ENCODE measurements at regions not wholly inside any gene's neighbourhood (a gene's known extent, or its start where the extent isn't known, plus 50 kb on each side); places are given as distances from the start of the nearest gene placed in this dataset.
"Not testable (repeated sequence)": the region's sequence is repeated elsewhere in the genome, so short reads cannot be mapped to it uniquely, and the experiment has no call there.

DNA sequence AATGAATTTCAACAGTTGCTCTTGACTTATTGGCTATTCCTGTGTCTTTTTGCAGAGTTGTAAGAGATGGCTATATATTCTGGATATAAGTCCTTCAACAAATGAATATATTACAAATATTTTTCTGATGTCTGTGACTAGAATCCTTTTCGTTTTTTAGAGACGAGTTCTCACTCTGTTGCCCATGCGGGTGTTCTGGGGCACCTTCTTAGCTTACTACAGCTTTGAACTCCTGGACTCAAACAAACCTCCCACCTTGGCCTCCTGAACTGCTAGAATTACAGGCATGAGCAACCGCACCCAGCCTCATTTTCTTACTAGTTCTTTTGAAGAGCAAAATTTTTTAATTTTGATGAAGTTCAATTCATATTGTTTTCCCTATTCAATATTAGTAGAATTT is 287.8 kb downstream of the LIG4 start:
- Histone ChIP-seq H3K4me1 (ENCODE audit: control insufficient read depth, insufficient read depth, low read length) (no peaks in the 10 kb centered on the region), H3K9me3 (ENCODE audit: control insufficient read depth in 2 of 2, low read length in 2 of 2) (peaks cover 0 to 3% of the 10 kb centered on the region in 2 donors), H3K36me3 (ENCODE audit: control insufficient read depth in 2 of 2, insufficient read depth in 2 of 2, low read length in 2 of 2) (no peaks in the 10 kb centered on the region), H3K4me3 (ENCODE audit: low read length in 2 of 2) (no peak overlapping the region), H3K27me3 (ENCODE audit: control insufficient read depth in 1 of 2, insufficient read depth in 2 of 2, low read length in 2 of 2) (no peaks in the 10 kb centered on the region), H3K9ac (ENCODE audit: low read length in 2 of 2) (no peak overlapping the region), H3K27ac (ENCODE audit: low read length) (no peak overlapping the region)

DNA sequence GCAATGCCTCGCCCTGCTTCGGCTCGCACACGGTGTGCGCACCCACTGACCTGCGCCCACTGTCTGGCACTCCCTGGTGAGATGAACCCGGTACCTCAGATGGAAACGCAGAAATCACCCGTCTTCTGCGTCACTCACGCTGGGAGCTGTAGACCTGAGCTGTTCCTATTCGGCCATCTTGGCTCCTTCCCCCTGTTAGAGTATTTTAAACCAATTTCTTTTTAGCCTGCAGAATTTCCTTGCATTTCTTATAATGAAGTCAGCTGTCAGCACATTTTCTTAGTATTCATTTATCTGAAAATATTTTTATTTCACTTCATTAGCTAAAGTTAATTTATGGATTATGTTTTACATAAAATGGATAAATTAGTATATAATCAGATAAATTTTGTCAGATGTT is 288.8 kb downstream of the LIG4 start:
- not testable (repeated sequence) for H3K4me1 ChIP-seq (ENCODE audit: control insufficient read depth, insufficient read depth, low read length); H3K4me3 ChIP-seq (ENCODE audit: low read length in 2 of 2); H3K36me3 ChIP-seq (ENCODE audit: control insufficient read depth in 2 of 2, insufficient read depth in 2 of 2, low read length in 2 of 2); H3K27ac ChIP-seq (ENCODE audit: low read length); H3K27me3 ChIP-seq (ENCODE audit: control insufficient read depth in 1 of 2, insufficient read depth in 2 of 2, low read length in 2 of 2); H3K9me3 ChIP-seq (ENCODE audit: control insufficient read depth in 2 of 2, low read length in 2 of 2); H3K9ac ChIP-seq (ENCODE audit: low read length in 2 of 2)

DNA sequence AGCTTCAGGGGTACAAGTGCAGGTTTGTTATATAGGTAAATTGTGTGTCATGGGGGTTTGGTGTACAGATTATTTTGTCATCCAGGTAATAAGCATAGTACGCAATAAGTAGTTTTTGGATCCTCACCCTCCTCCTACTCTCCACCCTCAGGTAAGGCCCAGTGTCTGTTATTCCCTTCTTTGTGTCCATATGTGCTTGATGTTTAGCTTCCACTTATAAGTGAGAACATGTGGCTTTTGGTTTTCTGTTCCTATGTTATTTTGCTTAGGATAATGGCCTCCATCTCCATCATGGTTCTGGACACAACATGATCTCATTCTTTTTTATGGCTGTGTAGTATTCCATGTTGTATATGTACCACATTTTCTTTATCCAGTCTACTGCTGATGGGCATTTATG is 298.4 kb downstream of the LIG4 start:
- H3K4me3 ChIP-seq (ENCODE audit: low read length in 2 of 2); H3K27ac ChIP-seq (ENCODE audit: low read length); H3K4me1 ChIP-seq (ENCODE audit: control insufficient read depth, insufficient read depth, low read length); H3K9me3 ChIP-seq (ENCODE audit: control insufficient read depth in 2 of 2, low read length in 2 of 2); H3K36me3 ChIP-seq (ENCODE audit: control insufficient read depth in 2 of 2, insufficient read depth in 2 of 2, low read length in 2 of 2); H3K9ac ChIP-seq (ENCODE audit: low read length in 2 of 2); H3K27me3 ChIP-seq (ENCODE audit: control insufficient read depth in 1 of 2, insufficient read depth in 2 of 2, low read length in 2 of 2): not testable (repeated sequence)

DNA sequence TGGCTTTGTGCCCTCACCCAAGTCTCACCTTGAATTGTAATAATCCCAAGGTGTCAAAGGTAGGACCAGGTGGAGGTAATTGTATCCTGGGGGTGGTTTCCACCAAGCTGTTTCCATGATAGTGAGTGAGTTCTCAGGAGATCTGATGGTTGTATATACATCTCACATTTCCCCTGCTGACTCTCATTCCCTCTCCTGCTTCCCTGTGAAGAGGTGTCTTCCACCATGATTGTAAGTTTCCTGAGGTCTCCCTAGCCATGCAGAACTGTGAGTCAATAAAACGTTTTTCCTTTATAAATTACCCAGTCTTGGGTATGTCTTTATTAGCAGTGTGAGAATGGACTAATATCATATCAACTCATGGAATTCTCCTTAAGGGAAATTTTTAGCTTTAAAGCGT is 302.6 kb downstream of the LIG4 start:
- Histone ChIP-seq H3K27ac (ENCODE audit: low read length) (no peak overlapping the region), H3K36me3 (ENCODE audit: control insufficient read depth in 2 of 2, insufficient read depth in 2 of 2, low read length in 2 of 2) (no peaks in the 10 kb centered on the region), H3K4me1 (ENCODE audit: control insufficient read depth, insufficient read depth, low read length) (no peaks in the 10 kb centered on the region), H3K4me3 (ENCODE audit: low read length in 2 of 2) (no peak overlapping the region), H3K9me3 (ENCODE audit: control insufficient read depth in 2 of 2, low read length in 2 of 2) (no peaks in the 10 kb centered on the region), H3K9ac (ENCODE audit: low read length in 2 of 2) (no peak overlapping the region), H3K27me3 (ENCODE audit: control insufficient read depth in 1 of 2, insufficient read depth in 2 of 2, low read length in 2 of 2) (no peaks in the 10 kb centered on the region)

DNA sequence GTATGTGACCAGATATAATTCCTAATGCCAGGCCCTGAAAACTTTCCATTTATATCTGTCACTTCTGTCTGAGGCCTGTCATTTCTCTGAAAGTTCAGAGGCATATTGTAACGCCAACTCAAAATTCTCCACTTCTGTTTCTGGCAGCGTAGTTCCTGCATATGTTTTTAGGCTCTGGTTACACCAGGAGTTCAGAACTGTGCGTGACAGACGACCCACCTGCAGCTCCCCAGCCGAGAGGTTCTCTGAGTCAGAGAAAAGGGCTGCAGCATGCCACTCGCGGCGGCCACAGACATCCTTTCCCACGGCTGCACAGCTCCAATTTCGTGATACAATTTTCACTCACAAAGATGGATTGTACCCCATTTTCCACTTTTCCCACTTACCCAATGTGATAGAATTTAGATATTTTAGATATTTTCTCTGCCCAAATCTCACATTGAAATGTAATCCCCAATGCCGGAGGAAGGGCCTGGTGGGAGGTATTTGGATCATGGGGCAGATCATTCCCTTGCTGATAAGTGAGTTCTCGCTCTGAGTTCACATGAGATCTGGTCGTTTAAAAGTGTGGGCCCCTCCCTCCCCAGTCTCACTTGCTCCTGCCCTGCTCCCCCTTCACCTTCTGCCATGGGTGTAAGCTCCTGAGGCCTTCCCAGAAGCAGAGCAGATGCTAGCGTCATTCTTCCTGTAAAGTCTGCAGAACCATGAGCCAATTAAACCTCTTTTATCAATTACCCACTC is 308.1 kb downstream of the LIG4 start:
- H3K27ac ChIP-seq (ENCODE audit: low read length): no peak overlapping the region
- H3K27me3 ChIP-seq (ENCODE audit: control insufficient read depth in 1 of 2, insufficient read depth in 2 of 2, low read length in 2 of 2): no peaks in the 10 kb centered on the region
- no peaks in the 10 kb centered on the region for H3K9me3 ChIP-seq (ENCODE audit: control insufficient read depth in 2 of 2, low read length in 2 of 2)
- H3K36me3 ChIP-seq (ENCODE audit: control insufficient read depth in 2 of 2, insufficient read depth in 2 of 2, low read length in 2 of 2): no peaks in the 10 kb centered on the region
- no peaks in the 10 kb centered on the region for H3K4me1 ChIP-seq (ENCODE audit: control insufficient read depth, insufficient read depth, low read length)
- no peak overlapping the region for H3K9ac ChIP-seq (ENCODE audit: low read length in 2 of 2)
- no peak overlapping the region for H3K4me3 ChIP-seq (ENCODE audit: low read length in 2 of 2)

DNA sequence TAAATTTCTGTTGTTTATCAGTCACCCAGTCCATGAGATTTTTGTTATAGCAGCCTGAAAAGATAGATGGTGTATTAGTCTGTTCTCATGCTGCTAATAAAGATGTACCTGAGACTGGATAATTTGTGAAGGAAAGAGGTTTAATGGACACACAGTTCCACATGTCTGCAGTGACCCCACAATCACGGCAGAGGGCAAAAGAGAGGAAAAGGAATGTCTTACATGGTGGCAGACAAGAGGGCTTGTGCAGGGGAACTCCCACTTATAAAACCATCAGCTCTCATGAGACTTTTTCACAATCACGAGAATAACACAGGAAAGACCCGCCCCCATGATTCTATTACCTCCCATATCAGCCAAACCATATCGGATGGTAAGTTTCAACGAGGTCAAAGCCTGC is 309.2 kb downstream of the LIG4 start:
- no peak overlapping the region for H3K27ac ChIP-seq (ENCODE audit: low read length)
- H3K9me3 ChIP-seq (ENCODE audit: control insufficient read depth in 2 of 2, low read length in 2 of 2): no peaks in the 10 kb centered on the region
- H3K9ac ChIP-seq (ENCODE audit: low read length in 2 of 2): no peak overlapping the region
- H3K4me3 ChIP-seq (ENCODE audit: low read length in 2 of 2): no peak overlapping the region
- no peaks in the 10 kb centered on the region for H3K4me1 ChIP-seq (ENCODE audit: control insufficient read depth, insufficient read depth, low read length)
- no peaks in the 10 kb centered on the region for H3K27me3 ChIP-seq (ENCODE audit: control insufficient read depth in 1 of 2, insufficient read depth in 2 of 2, low read length in 2 of 2)
- no peaks in the 10 kb centered on the region for H3K36me3 ChIP-seq (ENCODE audit: control insufficient read depth in 2 of 2, insufficient read depth in 2 of 2, low read length in 2 of 2)

DNA sequence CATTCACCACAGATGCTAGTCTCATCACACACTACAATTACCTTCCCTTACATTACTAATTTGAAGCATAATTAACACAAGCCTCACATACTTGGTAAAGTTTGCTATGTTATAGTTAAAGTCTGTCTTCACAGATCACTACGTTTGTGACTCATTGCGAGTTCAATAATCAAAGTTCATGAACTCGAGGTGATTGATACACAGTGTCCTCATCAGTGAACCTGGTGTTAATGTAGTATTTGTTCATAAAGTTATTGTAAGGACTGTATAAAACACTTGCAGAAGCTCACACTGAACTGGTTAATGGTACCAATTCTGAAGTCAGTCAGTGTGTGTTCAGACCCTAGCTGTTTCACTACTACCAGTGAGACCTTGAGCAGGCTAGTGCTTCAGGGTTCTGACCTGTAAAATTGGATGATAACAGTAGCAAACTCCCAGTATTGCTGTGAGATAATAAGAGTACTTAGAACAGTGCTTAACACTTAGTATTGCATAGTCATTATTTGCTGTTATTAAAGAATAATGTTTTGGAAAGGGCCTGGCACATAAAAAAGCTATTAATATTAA is 313.3 kb downstream of the LIG4 start:
- Histone ChIP-seq H3K9ac (ENCODE audit: low read length in 2 of 2) (no peak overlapping the region), H3K36me3 (ENCODE audit: control insufficient read depth in 2 of 2, insufficient read depth in 2 of 2, low read length in 2 of 2) (no peaks in the 10 kb centered on the region), H3K4me1 (ENCODE audit: control insufficient read depth, insufficient read depth, low read length) (no peaks in the 10 kb centered on the region), H3K9me3 (ENCODE audit: control insufficient read depth in 2 of 2, low read length in 2 of 2) (no peaks in the 10 kb centered on the region), H3K27ac (ENCODE audit: low read length) (no peak overlapping the region), H3K4me3 (ENCODE audit: low read length in 2 of 2) (no peak overlapping the region), H3K27me3 (ENCODE audit: control insufficient read depth in 1 of 2, insufficient read depth in 2 of 2, low read length in 2 of 2) (no peaks in the 10 kb centered on the region)

DNA sequence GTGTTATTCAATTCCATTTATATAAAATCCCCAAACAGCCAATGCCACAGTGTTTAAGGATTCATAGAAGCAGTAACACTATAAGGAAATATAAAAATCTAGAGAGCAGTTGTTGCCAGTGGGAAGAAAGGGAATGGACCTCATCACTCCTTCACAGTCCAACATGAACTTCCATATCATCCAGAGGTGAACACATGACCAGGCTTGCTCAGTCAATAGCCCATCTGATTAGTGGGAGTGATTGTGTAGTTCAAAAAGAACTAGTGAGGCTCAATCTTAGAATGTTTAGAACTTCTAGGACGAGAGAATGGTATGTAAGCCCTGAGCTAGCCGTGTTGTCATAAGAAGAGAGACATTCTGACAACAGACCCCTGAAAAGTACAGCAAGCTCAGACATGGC is 314.1 kb downstream of the LIG4 start:
- Histone ChIP-seq H3K4me3 (ENCODE audit: low read length in 2 of 2) (no peak overlapping the region), H3K9ac (ENCODE audit: low read length in 2 of 2) (no peak overlapping the region), H3K36me3 (ENCODE audit: control insufficient read depth in 2 of 2, insufficient read depth in 2 of 2, low read length in 2 of 2) (no peaks in the 10 kb centered on the region), H3K27me3 (ENCODE audit: control insufficient read depth in 1 of 2, insufficient read depth in 2 of 2, low read length in 2 of 2) (no peaks in the 10 kb centered on the region), H3K9me3 (ENCODE audit: control insufficient read depth in 2 of 2, low read length in 2 of 2) (no peaks in the 10 kb centered on the region), H3K27ac (ENCODE audit: low read length) (no peak overlapping the region), H3K4me1 (ENCODE audit: control insufficient read depth, insufficient read depth, low read length) (no peaks in the 10 kb centered on the region)

DNA sequence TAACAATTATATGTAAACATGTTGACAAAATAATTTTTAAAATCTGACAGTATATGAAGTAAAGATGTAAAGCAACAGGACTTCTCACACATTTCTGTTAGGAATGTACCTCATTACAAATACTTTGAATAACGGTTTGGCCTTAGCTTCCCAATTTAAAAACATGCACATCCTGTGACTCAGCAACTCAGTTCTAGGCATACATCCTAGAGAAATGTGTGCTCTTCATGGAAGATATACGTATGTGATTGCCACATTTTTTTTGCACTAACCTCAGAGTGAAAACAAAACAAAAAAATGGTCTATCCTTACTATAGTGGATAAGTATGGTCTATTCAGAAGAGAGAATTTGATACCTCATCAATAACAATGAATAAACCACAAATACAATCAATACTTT is 314.6 kb downstream of the LIG4 start:
- no peaks in the 10 kb centered on the region for H3K27me3 ChIP-seq (ENCODE audit: control insufficient read depth in 1 of 2, insufficient read depth in 2 of 2, low read length in 2 of 2)
- no peaks in the 10 kb centered on the region for H3K36me3 ChIP-seq (ENCODE audit: control insufficient read depth in 2 of 2, insufficient read depth in 2 of 2, low read length in 2 of 2)
- H3K9ac ChIP-seq (ENCODE audit: low read length in 2 of 2): no peak overlapping the region
- H3K4me3 ChIP-seq (ENCODE audit: low read length in 2 of 2): no peak overlapping the region
- no peak overlapping the region for H3K27ac ChIP-seq (ENCODE audit: low read length)
- H3K4me1 ChIP-seq (ENCODE audit: control insufficient read depth, insufficient read depth, low read length): no peaks in the 10 kb centered on the region
- no peaks in the 10 kb centered on the region for H3K9me3 ChIP-seq (ENCODE audit: control insufficient read depth in 2 of 2, low read length in 2 of 2)

DNA sequence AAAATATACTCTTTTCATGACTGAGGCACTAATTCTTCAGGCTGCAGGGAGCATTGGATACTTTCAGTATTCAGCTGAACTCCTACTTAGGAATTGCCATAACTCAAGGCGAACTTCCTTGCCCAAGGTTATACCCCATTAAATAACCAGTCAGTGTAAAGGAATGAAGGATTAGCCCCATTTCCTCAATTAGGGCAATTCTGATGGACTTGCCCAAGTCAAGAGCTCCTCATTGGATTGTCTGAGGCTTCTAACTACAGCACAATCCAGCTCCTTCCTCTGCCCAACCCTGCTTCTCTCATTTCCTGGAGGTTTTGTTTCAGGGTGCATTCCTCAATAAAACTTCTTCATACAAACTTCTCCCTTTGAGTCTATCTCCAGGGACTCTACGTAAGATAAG is 329.2 kb downstream of the LIG4 start:
- Histone ChIP-seq H3K27me3 (ENCODE audit: control insufficient read depth in 1 of 2, insufficient read depth in 2 of 2, low read length in 2 of 2) (no peaks in the 10 kb centered on the region), H3K4me1 (ENCODE audit: control insufficient read depth, insufficient read depth, low read length) (no peaks in the 10 kb centered on the region), H3K36me3 (ENCODE audit: control insufficient read depth in 2 of 2, insufficient read depth in 2 of 2, low read length in 2 of 2) (no peaks in the 10 kb centered on the region), H3K9ac (ENCODE audit: low read length in 2 of 2) (no peak overlapping the region), H3K27ac (ENCODE audit: low read length) (no peak overlapping the region), H3K9me3 (ENCODE audit: control insufficient read depth in 2 of 2, low read length in 2 of 2) (no peaks in the 10 kb centered on the region), H3K4me3 (ENCODE audit: low read length in 2 of 2) (no peak overlapping the region)

DNA sequence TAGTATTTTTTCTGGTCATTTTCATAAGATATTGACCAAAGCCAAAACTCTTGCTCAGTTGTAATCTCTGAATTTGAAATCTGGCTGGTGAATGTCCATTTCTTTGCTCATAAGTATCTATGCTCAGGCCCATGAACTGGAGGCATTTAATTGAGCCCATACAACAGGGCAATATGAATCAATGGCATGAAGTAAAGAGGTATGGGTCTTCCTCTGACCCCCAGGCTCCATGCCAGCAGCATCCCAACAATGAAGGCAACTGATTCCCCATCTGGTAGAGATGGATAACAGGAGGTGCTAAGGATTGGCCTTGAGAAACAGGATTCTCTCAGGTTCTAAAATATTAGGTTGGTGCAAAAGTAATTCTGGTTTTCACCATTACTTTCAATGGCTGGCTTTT is 330.8 kb downstream of the LIG4 start:
- Histone ChIP-seq H3K4me1 (ENCODE audit: control insufficient read depth, insufficient read depth, low read length) (no peaks in the 10 kb centered on the region), H3K9me3 (ENCODE audit: control insufficient read depth in 2 of 2, low read length in 2 of 2) (no peaks in the 10 kb centered on the region), H3K36me3 (ENCODE audit: control insufficient read depth in 2 of 2, insufficient read depth in 2 of 2, low read length in 2 of 2) (no peaks in the 10 kb centered on the region), H3K4me3 (ENCODE audit: low read length in 2 of 2) (no peak overlapping the region), H3K27me3 (ENCODE audit: control insufficient read depth in 1 of 2, insufficient read depth in 2 of 2, low read length in 2 of 2) (no peaks in the 10 kb centered on the region), H3K27ac (ENCODE audit: low read length) (no peak overlapping the region), H3K9ac (ENCODE audit: low read length in 2 of 2) (no peak overlapping the region)
